Brain microvascular endothelial cell (primary cell): ENCODE measurements at regions not wholly inside any gene's neighbourhood (a gene's known extent, or its start where the extent isn't known, plus 50 kb on each side); places are given as distances from the start of the nearest gene placed in this dataset.

Source experiments
- DNase-seq: peaks from one replicate; pipeline ENCODE4 v3.0.0-alpha.2; 2020
- H3K27ac ChIP-seq: fragments of 250-450 bp; sonication (Bioruptor Pico); 2 replicates; pipeline ENCODE4 v1.5.1; 2020; ENCODE audit warnings: mild to moderate bottlenecking, moderate library complexity
- H3K27me3 ChIP-seq: fragments of 250-450 bp; sonication (Bioruptor Pico); replicated peaks from 2 replicates; pipeline ENCODE4 v1.5.1; 2020; ENCODE audit warnings: mild to moderate bottlenecking
- H3K36me3 ChIP-seq: fragments of 250-450 bp; sonication (Bioruptor Pico); replicated peaks from 2 replicates; pipeline ENCODE4 v1.5.1; 2020; ENCODE audit warnings: mild to moderate bottlenecking
- H3K4me3 ChIP-seq: 2 replicates; pipeline ENCODE4 v1.5.1; 2011; ENCODE audit warnings: low read depth, mild to moderate bottlenecking, control low read depth, low read length, moderate library complexity
- in situ Hi-C: cut with HindIII; loops from 2 replicates; pipeline ENCODE4 v1.10.0; 2017; ENCODE audit warnings: low sequenced_read_pairs, low pct_ligation_motif_present
- TF ChIP-seq, protein P1 (sequence below): IDR thresholded peaks from 2 replicates; pipeline ENCODE4 v1.5.1; 2011; ENCODE audit warnings: low read depth, mild to moderate bottlenecking, moderate library complexity, low read length, control low read depth, inconsistent platforms; ENCODE audit errors: missing control alignments

DNA sequence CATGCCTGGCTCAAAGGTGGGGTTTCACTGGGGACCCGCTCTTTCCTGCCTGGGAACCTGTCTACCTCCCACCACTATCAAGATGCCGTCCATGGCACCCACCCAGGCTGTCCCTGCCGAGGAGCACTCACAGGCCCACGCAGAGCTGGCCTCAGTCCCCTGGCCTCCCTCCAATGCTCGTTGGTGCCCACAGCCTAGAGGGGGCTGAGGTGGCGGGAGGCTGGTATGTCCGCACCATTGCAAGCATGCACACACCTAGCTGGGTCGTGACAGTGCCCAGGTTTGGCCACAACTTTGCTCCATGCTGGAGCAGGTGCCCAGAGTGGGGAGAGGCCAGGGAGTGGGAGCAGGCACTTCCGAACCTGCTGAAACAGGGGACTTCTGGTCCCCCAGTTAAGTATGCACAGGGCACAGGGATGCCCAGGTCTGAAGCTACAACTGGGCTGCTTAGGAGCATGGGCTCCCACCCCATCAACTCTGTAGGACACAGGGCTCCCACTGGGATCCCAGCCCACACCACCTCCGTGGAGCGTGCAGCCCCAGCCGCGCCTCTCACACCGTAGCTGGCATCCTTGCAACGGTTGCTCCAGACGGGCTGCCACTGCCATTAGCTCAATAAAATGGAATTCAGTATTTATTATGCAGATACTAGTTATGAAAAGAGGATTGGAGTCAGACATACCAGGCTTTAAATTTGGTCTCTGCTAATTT lies 1376.1 kb upstream of the TENM3 start:
- TF ChIP-seq, protein P1, sequence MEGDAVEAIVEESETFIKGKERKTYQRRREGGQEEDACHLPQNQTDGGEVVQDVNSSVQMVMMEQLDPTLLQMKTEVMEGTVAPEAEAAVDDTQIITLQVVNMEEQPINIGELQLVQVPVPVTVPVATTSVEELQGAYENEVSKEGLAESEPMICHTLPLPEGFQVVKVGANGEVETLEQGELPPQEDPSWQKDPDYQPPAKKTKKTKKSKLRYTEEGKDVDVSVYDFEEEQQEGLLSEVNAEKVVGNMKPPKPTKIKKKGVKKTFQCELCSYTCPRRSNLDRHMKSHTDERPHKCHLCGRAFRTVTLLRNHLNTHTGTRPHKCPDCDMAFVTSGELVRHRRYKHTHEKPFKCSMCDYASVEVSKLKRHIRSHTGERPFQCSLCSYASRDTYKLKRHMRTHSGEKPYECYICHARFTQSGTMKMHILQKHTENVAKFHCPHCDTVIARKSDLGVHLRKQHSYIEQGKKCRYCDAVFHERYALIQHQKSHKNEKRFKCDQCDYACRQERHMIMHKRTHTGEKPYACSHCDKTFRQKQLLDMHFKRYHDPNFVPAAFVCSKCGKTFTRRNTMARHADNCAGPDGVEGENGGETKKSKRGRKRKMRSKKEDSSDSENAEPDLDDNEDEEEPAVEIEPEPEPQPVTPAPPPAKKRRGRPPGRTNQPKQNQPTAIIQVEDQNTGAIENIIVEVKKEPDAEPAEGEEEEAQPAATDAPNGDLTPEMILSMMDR = no peak
- Histone ChIP-seq H3K27me3 (no peaks in the 10 kb centered on the region), H3K27ac (no peak overlapping the region), H3K36me3 (no peaks in the 10 kb centered on the region), H3K4me3 (no peak overlapping the region)
- DNase-seq = no peak
- in situ Hi-C loops = no loop called here

DNA sequence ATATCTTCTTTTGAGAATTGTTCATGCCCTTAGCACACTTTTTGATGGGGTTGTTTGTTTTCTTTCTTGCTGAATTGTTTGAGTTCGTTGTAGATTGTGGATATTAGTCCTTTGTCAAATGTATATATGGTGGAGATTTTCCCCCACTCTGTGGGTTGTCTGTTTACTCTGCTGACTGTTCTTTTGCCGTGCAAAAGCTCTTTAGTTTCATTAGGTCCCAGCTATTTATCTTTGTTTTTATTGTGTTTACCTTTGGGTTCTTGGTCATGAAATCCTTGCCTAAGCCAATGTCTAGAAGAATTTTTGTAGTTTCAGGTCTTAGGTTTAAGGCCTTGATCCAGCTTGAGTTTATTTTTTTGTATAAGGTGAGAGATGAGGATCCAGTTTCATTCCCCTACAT lies 1372.6 kb upstream of the TENM3 start:
- no peaks in the 10 kb centered on the region for H3K36me3 ChIP-seq
- H3K27ac ChIP-seq = no peak overlapping the region
- no peak overlapping the region for H3K4me3 ChIP-seq
- in situ Hi-C loops = no loop called here
- DNase-seq = no peak
- H3K27me3 ChIP-seq = no peaks in the 10 kb centered on the region
- TF ChIP-seq, protein P1 = no peak

DNA sequence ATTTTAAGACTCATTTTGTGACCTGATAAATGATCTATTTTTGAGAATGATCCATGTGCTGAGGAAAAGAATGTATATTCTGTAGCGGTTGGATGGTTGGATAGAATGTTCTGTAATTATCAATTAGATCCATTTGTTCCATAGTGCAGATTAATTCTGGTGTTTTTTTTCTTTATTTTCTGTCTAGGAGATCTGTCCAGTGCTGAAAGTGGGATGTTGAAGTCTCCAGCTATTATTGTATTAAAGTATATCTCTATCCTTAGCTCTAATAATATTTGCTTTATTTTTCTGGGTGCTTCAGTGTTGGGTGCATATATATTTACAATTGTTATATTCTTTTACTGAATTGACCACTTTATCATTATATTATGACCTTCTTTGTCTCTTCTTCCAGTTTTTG lies 1344.9 kb upstream of the TENM3 start:
- Histone ChIP-seq H3K27ac (no peak overlapping the region), H3K27me3 (no peaks in the 10 kb centered on the region), H3K36me3 (no peaks in the 10 kb centered on the region), H3K4me3 (no peak overlapping the region)
- TF ChIP-seq, protein P1 = no peak
- in situ Hi-C loops = no loop called here
- no peak for DNase-seq

DNA sequence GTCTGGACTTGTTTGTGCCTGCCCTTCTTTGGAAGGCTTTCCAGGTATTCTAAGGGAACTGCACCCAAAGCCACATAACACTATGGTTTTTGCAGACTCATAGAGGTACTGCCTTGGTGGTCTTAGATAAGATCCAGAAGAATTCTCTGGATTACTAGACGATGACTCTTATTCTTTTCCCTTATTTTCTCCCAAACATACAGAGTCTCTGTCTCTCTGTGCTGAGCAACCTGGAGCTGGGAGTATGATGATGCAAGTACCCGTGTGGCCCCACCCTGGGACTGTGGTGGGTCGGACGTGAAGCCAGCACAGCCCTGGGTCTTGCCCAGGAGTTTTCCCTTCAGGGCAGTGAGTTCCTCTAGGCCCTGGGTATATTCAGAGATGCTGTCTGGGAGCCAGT lies 1342.4 kb upstream of the TENM3 start:
- H3K27ac ChIP-seq = no peak overlapping the region
- no peak for DNase-seq
- in situ Hi-C loops = no loop called here
- no peaks in the 10 kb centered on the region for H3K27me3 ChIP-seq
- no peaks in the 10 kb centered on the region for H3K36me3 ChIP-seq
- TF ChIP-seq, protein P1 = no peak
- no peak overlapping the region for H3K4me3 ChIP-seq

DNA sequence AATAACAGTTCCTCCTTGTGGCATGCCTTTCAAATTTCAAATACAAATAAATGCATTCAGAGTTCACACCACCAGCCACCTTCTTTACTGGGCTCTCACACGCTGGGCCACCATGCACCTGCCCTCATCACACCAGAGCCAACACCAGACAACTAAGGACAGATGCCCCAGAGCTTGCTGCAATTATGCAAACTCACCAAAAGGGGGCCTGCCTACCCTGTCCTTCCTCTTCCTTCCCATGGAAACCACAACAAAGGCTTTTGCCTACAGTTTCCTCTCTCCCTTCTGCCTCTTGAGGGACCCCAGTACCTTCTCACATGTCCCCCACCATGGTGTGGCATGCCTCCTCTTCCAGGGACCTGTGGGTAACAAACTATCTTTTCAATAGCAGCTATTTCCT lies 1333.9 kb upstream of the TENM3 start:
- in situ Hi-C loops = no loop called here
- no peaks in the 10 kb centered on the region for H3K36me3 ChIP-seq
- no peak for DNase-seq
- no peak overlapping the region for H3K4me3 ChIP-seq
- H3K27ac ChIP-seq = no peak overlapping the region
- TF ChIP-seq, protein P1 = peak; percentile 49
- H3K27me3 ChIP-seq = no peaks in the 10 kb centered on the region

DNA sequence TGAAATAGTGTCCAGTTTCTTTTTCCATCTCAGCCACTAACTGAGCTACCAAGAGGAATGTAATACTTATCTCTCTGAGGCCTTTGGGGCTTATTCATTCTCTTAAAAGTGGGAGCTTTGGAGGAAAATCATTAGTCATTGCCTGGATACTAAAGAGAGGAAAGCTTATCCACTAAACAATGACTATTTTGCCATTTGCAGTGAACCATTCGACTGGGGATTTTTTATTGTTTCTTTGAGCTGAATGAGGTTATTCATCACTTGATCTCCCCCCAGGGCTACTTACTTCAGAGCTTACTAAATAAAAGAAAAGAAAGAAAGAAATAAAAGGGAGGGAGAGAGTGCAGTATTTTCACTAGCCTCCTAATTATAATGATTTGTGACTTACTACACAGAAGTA lies 1329.5 kb upstream of the TENM3 start:
- no peaks in the 10 kb centered on the region for H3K27me3 ChIP-seq
- no peak overlapping the region for H3K4me3 ChIP-seq
- no peak overlapping the region for H3K27ac ChIP-seq
- H3K36me3 ChIP-seq = no peaks in the 10 kb centered on the region
- TF ChIP-seq, protein P1 = no peak
- in situ Hi-C loops = no loop called here
- no peak for DNase-seq
